GM19035 (cell line): ENCODE measurements at regions not wholly inside any gene's neighbourhood (a gene's known extent, or its start where the extent isn't known, plus 50 kb on each side); places are given as distances from the start of the nearest gene placed in this dataset.
A peak's percentile ranks its signal among the peaks of the same experiment; 100 is the strongest.
"Not testable (repeated sequence)": the region's sequence is repeated elsewhere in the genome, so short reads cannot be mapped to it uniquely, and the experiment has no call there.

Source experiments
- ATAC-seq: cut with Tn5 transposase; IDR thresholded peaks from one replicate; pipeline ENCODE4 v1.9.1; 2021; ENCODE audit not compliant: unreplicated experiment

GRCh38 chr4:17436047-17436749 is 75.7 kb downstream of the QDPR start:
- ATAC-seq = not testable (repeated sequence)

GRCh38 chr4:17433827-17434226 is 78.1 kb downstream of the QDPR start:
- ATAC-seq = no peak

GRCh38 chr4:17427991-17428390 is 83.9 kb downstream of the QDPR start:
- no peak for ATAC-seq

GRCh38 chr4:17426222-17426621 is 85.7 kb downstream of the QDPR start:
- no peak for ATAC-seq

- no peak for ATAC-seq
Observed at GRCh38 chr4:17418010-17418409, 93.9 kb downstream of the QDPR start.

GRCh38 chr4:17414392-17414791 is 97.5 kb downstream of the QDPR start:
- no peak for ATAC-seq

GRCh38 chr4:17400686-17401085 is 111.2 kb downstream of the QDPR start:
- no peak for ATAC-seq

- no peak for ATAC-seq
Observed at GRCh38 chr4:17398805-17399204, 113.1 kb downstream of the QDPR start.

- ATAC-seq = no peak
Observed at GRCh38 chr4:17398035-17398434, 113.9 kb downstream of the QDPR start.

GRCh38 chr4:17397611-17398010 is 114.3 kb downstream of the QDPR start:
- ATAC-seq = no peak

- peak; percentile 52 for ATAC-seq
Observed at GRCh38 chr4:17385403-17385802, 126.5 kb downstream of the QDPR start.

GRCh38 chr4:17380347-17380746 is 131.5 kb downstream of the QDPR start:
- ATAC-seq = no peak

GRCh38 chr4:17376205-17376604 is 135.7 kb downstream of the QDPR start:
- no peak for ATAC-seq

- ATAC-seq = no peak
Observed at GRCh38 chr4:17373666-17374065, 138.2 kb downstream of the QDPR start.

- no peak for ATAC-seq
Observed at GRCh38 chr4:17370818-17371217, 141.1 kb downstream of the QDPR start.

- ATAC-seq = no peak
Observed at GRCh38 chr4:17368408-17368807, 143.5 kb downstream of the QDPR start.

- ATAC-seq = no peak
Observed at GRCh38 chr4:17367201-17367600, 144.7 kb downstream of the QDPR start.

- ATAC-seq = no peak
Observed at GRCh38 chr4:17366496-17366895, 145.4 kb downstream of the QDPR start.

GRCh38 chr4:17362430-17362829 is 149.5 kb downstream of the QDPR start:
- ATAC-seq = no peak

GRCh38 chr4:17358241-17358640 is 153.6 kb downstream of the QDPR start:
- ATAC-seq = no peak

GRCh38 chr4:17356926-17357325 is 155.0 kb downstream of the QDPR start:
- no peak for ATAC-seq

GRCh38 chr4:17352357-17352756 is 159.5 kb downstream of the QDPR start:
- ATAC-seq = no peak

GRCh38 chr4:17347445-17347844 is 164.4 kb downstream of the QDPR start:
- ATAC-seq = peak; percentile 59
